Kidney epithelial cell (primary cell): ENCODE measurements at regions not wholly inside any gene's neighbourhood (a gene's known extent, or its start where the extent isn't known, plus 50 kb on each side); places are given as distances from the start of the nearest gene placed in this dataset.
"Not testable (repeated sequence)": the region's sequence is repeated elsewhere in the genome, so short reads cannot be mapped to it uniquely, and the experiment has no call there.

Experiments
- DNase-seq: peaks from one replicate; pipeline ENCODE4 v3.0.0-alpha.2; 2010; ENCODE audit warnings: low read depth
- H3K27me3 ChIP-seq: 2 replicates; pipeline ENCODE4 v1.6.0; 2011; ENCODE audit warnings: low read length; ENCODE audit not compliant: control insufficient read depth, insufficient read depth
- H3K36me3 ChIP-seq: 2 replicates; pipeline ENCODE4 v1.5.1; 2011; ENCODE audit warnings: low read length; ENCODE audit not compliant: control insufficient read depth, insufficient read depth
- H3K4me3 ChIP-seq: 2 replicates; pipeline ENCODE4 v1.5.1; 2011; ENCODE audit warnings: low read depth, mild to moderate bottlenecking, control low read depth, low read length
- CTCF ChIP-seq: IDR thresholded peaks from 2 replicates; pipeline ENCODE4 v1.5.1; 2011; ENCODE audit warnings: mild to moderate bottlenecking, moderate library complexity, low read length, control low read depth, inconsistent platforms; ENCODE audit not compliant: insufficient read depth, poor library complexity, severe bottlenecking

GRCh38 chr5:114729986-114730385 lies 368.1 kb downstream of the KCNN2 start:
- TF ChIP-seq CTCF, result no peak
- no peaks in the 10 kb centered on the region for H3K27me3 ChIP-seq
- DNase-seq, result no peak
- H3K4me3 ChIP-seq, result no peak overlapping the region
- H3K36me3 ChIP-seq, result no peaks in the 10 kb centered on the region

- no peak for DNase-seq
- H3K4me3 ChIP-seq, result no peak overlapping the region
- H3K27me3 ChIP-seq, result no peaks in the 10 kb centered on the region
- no peak for TF ChIP-seq CTCF
- no peaks in the 10 kb centered on the region for H3K36me3 ChIP-seq
Measured at GRCh38 chr5:114727358-114727757, 365.5 kb downstream of the KCNN2 start.

GRCh38 chr5:114726131-114726530 lies 364.3 kb downstream of the KCNN2 start:
- TF ChIP-seq CTCF, result no peak
- Histone ChIP-seq H3K36me3 (no peaks in the 10 kb centered on the region), H3K4me3 (no peak overlapping the region), H3K27me3 (no peaks in the 10 kb centered on the region)
- no peak for DNase-seq

GRCh38 chr5:114719268-114719667 lies 357.4 kb downstream of the KCNN2 start:
- no peaks in the 10 kb centered on the region for H3K36me3 ChIP-seq
- H3K27me3 ChIP-seq, result no peaks in the 10 kb centered on the region
- TF ChIP-seq CTCF, result no peak
- no peak for DNase-seq
- no peak overlapping the region for H3K4me3 ChIP-seq

GRCh38 chr5:114716955-114717354 lies 355.1 kb downstream of the KCNN2 start:
- TF ChIP-seq CTCF, result no peak
- no peaks in the 10 kb centered on the region for H3K36me3 ChIP-seq
- DNase-seq, result no peak
- H3K27me3 ChIP-seq, result no peaks in the 10 kb centered on the region
- no peak overlapping the region for H3K4me3 ChIP-seq

- H3K4me3 ChIP-seq, H3K27me3 ChIP-seq, H3K36me3 ChIP-seq, DNase-seq: not testable (repeated sequence)
Measured at GRCh38 chr5:114704225-114704893, 342.5 kb downstream of the KCNN2 start.
